SK-N-MC (cell line): ENCODE measurements at regions not wholly inside any gene's neighbourhood (a gene's known extent, or its start where the extent isn't known, plus 50 kb on each side); places are given as distances from the start of the nearest gene placed in this dataset.

Source experiments
- EZH2 ChIP-seq: fragments of 200-600 bp; sonication (generic); IDR thresholded peaks from one replicate; pipeline ENCODE4 v1.6.1; 2017; ENCODE audit warnings: antibody characterized with exemption
- FOXP2 ChIP-seq: optimal IDR thresholded peaks from 2 replicates; pipeline ENCODE3; 2011; ENCODE audit warnings: mild to moderate bottlenecking, moderate library complexity; ENCODE audit not compliant: insufficient read depth; ENCODE audit errors: extremely low read length, control extremely low read depth
- POLR2AphosphoS5 ChIP-seq: IDR thresholded peaks from 2 replicates; pipeline ENCODE4 v1.6.1; 2012; ENCODE audit warnings: mild to moderate bottlenecking, low read depth, low read length, borderline replicate concordance

DNA sequence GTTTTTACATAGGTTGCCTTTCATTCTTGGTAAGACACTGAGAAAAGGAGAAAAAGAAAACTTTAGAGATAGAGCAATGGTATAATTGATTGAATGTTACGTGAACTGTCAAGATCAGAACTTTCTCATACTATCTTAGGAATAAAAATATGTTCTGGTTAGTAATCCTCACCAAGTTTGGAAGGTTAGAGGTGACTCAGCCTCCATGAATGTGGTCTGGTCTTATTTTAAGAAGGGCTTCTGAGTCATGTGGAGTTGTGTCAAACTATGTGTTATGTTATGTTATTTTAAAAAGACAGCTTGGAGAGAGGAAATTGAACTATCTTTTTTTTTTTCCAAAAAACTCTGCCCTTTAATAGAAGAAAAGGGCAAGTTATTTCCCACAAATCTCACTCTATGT lies 458.6 kb upstream of the KLF6 start:
- TF ChIP-seq EZH2 (no peak), POLR2AphosphoS5 (no peak), FOXP2 (no peak)
